Activated CD8-positive, alpha-beta memory T cell treated with anti-CD3 and anti-CD28 coated beads, Interleukin-2, amount 50 U/mL, for 48 hours (primary cell): ENCODE measurements at regions not wholly inside any gene's neighbourhood (a gene's known extent, or its start where the extent isn't known, plus 50 kb on each side); places are given as distances from the start of the nearest gene placed in this dataset.
"Not testable (repeated sequence)": the region's sequence is repeated elsewhere in the genome, so short reads cannot be mapped to it uniquely, and the experiment has no call there.

ENCODE experiments used
- DNase-seq: peaks from one replicate; pipeline ENCODE4 v3.0.0-alpha.2; 2020

DNA sequence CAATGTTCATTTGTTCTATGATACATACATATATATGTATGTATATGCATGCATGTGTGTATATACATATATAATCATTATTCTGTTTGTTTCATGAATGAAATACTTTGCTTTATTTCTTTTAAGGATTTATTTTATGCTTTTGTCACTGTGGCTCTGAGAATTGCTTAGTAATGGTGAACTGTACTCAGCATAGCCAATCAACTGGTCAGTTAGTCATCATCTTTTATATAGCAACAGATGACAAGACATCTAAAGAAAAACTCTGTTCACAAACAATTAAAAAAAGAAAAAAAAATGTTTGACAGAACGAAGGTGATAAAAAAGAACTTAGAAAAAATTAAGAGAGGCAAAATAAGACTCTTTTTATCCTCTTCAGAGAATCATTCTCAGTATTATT lies 1440.3 kb downstream of the PCDH9 start:
- no peak for DNase-seq

DNA sequence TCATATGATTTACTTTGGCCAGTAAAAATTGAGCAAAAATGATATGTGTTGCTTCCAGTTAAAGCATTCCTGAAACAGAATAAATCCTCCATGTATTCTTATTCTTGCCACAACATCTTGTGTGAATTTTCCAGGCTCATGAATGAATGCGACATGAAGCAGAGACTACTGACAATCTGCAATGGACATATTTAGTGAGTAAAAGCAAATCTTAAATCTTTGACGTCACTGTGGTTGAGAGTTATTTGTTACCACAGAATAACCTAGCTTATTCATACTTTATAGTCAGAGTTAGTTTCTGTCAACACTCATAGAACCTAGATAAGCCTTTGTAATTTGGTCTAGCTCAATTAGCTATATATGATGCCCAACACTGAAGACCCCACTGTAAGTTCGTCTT lies 1443.1 kb downstream of the PCDH9 start:
- DNase-seq: no peak

DNA sequence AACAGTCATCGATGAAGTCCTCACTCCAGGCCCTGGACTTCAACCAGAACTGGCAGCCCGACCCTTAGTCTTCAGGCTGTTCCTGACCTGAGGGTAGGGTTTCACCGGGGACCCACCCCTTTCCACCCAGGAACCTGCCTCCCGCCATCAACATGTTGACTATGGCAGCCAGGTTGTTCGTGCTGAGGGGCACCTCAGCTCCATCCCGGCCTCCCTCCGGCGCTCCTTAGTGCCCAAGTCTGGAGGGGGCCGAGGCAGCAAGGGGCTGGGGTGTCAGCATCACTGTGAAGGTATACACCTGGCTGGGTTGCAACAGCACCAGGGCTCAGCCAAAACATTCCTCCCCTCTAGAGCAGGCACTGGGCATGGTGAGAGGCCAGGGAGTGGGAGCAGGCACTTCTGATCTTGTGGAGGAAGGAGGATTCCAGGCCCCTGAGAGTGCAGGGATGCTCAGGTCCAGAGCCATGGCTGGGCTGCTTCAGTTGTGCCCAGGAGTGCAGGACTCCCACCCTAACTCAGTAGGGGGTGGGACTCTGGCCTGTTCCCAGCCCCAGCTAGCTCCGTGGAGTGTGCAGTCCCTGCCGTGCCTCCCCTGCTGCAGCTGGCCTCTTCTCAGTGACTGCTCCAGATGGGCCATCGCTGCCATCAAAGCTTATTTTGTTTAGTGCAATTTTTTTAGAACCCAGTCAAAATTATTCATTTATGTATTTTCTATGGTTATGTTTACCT lies 1445.9 kb downstream of the PCDH9 start:
- DNase-seq: no peak

DNA sequence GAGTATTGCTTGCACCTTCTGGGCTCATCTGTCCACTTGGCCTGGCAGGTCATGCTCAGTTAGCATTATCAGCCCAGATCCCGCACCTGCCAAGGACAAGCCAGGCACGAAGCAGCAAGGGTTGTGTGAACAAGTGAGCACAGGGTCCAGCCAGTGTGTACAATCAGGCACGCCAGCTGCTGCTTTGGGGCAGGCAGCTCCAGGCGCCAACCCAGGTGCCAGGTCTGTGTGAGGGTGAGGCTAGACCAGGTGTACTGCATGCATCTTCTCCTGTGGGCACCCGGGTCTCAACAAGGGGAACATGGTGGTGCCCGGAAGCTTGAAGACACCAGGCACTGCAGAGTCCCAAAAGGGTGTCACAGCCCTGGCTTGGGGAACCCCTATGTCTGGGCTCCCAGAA lies 1446.8 kb downstream of the PCDH9 start:
- DNase-seq: no peak

DNA sequence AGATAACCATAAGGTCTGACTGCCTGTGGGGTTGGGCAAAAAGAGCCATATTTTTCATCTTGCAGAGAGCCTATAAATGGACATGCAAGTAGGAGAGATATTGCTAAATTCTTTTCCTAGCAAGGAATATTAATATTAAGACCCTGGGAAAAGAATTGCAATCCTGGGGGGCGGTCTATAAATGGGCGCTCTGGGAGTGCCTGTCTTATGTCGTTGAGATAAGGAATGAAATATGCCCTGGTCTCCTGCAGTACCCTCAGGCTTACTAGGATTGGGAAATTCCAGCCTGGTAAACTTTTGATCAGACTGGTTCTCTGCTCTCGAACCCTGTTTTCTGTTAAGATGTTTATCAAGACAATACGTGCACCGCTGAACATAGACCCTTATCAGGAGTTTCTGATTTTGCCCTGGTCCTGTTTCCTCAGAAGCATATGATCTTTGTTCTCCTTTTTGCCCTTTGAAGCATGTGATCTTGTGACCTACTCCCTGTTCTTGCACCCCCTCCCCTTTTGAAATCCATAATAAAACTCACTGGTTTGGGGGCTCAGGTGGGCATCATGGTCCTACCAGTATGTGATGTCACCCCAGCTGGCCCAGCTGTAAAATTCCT lies 1458.3 kb downstream of the PCDH9 start:
- DNase-seq: not testable (repeated sequence)

DNA sequence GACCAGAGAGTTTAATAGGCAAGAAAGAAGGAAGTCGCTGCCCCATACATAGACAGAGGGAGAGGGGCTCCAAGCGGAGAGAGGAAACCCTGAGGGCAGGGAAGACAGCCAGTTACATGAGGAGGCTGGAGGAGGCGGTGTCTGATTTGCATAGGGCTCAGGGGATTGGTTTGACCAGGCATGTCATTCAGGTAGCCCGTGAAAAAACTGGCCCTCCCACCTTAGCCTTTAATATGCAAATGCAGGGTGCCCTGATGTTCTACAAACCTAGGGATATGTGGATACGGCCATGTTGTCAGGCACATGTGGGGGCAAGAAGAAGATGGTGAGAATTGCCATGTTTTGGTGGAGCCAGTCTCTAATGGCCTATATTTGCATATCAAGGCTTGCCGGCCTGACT lies 1461.6 kb downstream of the PCDH9 start:
- no peak for DNase-seq

DNA sequence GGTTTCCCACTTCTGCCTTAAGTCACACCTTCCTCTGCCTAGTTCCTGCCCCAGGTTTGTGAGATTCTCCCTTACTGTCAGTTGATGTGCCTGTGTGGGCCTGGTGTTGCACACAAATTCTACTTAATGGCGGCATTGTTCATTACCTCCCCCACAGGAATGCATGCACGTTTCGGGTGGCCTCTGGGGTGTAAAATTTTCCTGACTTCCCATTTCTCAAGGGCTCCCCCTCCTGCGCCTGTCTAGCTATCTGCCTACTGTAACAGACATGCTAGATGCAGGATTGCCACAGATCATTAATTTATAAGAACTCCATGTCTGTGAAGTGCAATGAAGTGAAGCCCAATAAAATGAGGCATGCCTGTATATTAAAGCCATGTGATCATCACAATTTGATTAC lies 1466.3 kb downstream of the PCDH9 start:
- no peak for DNase-seq

DNA sequence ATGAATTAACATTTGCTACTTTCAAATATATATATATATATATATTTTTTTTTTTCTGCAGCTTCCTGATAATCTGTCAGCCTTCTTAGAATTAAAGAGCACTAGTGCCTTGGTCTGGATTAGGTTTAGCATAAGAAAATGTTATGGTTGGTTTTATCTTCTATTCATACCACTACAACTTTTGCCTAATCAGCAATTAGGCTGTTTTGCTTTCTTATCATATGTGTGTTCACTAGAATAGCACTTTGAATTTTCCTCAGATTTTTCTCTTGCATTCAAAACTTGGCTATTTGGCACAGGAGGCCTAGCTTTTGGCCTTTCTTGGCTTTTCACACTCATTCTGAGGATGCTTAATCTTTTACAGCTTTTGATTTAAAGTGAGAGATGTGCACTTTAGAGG lies 1468.1 kb downstream of the PCDH9 start:
- DNase-seq: no peak

DNA sequence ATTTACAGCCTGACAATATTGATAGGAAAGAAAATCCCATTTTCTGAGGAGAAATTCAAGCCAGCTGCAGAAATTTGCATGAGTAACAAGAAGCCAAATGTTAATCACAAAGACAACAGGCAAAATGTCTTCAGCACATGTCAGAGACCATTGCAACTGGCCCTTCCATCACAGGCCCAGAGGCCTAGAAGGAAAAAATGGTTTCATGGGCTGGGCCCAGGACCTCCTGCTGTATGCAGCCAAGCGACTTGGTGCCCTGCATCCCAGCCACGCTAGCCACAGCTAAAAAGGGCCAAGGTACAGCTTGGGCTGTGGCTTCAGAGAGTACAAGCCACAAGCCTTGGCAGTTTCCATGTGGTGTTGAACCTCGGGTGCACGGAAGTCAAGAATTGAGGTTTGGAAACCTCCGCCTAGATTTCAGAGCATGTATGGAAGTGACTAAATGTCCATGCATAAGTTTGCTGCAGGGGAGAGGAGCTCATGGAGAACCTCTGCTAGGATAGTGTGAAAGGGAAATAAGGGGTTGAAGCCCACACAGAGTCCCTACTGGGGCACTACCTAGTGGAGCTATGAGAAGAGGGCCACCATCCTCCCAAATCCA lies 1474.0 kb downstream of the PCDH9 start:
- DNase-seq: no peak

DNA sequence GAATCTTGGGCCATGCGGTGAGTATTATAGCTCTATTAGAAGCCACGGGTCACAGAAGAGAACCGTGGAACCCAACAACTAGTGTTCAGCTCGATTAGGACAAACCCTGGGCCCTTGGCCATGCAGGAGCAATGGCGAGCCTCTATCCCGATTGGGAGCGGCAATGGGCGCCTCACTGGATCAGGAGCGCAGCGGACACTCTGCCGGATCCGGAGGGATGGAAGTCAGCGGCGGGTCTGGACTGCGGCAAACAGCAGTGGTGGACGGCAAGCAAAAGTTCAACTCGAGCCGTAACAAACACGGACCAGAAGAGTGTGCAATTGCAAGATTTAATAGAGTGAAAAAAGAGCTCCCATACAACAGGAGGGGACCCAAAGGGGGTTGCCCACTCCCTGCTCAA lies 1481.9 kb downstream of the PCDH9 start:
- no peak for DNase-seq

DNA sequence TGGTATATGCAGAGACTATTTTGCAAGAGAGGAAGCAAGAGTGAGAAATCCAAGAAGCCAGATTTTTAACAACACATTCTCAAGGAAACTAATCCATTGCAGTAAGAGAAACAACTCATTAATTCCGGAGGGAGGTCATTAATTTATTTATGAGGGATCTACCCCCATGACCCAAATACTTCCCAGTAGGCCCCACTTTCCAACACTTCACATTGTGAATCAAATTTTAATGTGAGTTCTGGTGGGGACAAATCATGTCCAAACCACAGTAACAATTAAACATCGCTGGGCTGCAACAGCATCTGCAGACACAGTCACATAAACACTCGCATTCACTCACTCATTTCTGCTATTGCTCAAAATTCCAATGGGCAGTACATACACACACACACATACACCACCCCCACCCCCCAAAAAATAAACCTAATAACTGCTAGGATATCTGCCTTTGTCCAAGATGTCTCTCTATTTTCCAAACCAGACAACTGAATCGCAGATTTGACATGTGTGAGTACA lies 1483.7 kb downstream of the PCDH9 start:
- DNase-seq: no peak

DNA sequence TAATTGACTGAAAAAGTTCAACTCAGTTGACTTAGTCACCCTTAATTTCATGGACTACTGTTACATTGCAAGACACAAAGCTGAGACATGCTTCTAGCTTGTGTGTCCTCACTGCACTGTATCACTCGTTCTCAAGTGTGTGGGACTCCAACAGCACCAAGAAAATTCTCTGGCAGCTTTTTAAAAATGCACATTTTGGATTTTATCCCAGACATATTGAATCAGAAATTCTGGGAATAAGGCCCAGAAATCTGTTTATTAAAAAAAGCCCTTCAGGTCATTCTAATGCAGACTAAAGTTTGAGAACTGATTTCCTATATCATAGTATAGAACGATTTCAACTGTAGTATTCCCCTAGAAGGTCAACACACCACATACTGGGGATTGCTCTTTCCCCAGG lies 1485.3 kb downstream of the PCDH9 start:
- no peak for DNase-seq

DNA sequence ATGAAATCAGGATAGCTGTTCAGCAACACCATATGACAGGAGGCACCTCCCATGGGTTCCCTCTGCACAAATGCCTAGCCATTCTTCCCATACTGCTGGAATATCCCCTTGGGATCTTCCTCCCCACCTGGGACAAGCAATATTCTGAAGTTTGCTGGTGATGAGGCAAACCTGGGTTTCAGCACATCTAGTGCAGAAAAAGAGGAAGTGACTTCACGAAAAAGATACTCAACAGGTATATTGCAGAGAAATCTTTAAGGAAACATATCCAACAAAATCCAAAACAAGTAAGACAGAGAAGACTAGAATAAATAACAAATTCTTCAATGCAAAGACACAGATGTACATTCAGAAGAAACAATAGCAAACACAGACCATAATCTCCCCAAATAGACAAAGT lies 1497.0 kb downstream of the PCDH9 start:
- no peak for DNase-seq

DNA sequence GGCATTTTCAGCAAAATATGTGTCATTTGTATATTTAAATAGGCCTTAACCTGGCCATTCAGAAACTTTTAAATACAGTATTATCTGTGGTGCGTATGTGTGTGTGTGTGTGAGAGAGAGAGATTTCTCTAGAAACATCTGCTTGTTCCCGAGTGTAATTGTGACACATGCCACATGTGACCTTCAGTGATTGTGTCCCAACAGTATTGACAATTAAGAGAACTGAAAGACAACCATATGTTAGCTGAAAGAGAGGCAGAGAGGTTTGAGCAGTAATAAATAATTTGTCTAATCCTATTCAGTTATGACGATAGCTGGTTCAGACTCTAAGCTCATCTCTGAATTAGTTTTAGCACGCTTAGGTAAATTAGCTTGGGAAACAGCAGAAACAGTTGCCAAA lies 1503.1 kb downstream of the PCDH9 start:
- DNase-seq: no peak

DNA sequence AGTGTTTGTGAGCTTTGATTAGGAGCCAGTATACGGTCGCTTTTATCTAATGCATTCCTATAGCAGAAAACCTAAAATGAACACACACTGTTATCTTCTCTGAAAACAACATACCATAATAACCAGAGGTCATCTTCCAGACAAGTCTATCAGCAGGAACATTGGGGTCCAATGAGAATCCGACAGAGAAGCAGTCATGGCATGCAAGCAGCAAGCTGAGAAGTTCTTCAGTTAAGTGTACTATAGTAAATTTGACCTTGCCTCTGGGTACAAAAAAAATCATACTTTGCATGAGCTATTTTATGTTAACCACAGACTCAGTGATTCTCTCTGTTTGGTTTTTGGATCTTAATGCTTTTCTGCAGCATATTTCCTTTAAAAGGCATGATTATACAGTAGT lies 1505.1 kb downstream of the PCDH9 start:
- DNase-seq: no peak

DNA sequence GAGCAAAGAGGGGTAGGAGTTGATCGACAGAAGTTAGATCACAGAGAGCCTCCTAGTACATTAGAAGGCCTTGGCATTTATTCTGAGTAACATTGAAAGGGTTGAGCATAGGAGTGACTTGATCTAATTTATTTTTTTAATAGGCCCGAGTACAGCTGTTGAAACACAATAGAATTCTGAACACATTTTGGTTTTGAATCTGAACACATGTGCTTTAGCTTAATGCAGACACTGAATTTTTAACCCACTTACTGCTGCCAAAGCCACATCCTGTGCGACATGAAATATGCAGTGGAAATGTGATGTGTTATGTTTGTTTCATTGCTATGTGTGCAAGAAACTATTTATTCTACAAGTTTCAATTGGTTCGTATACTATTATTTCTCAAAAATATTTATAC lies 1505.9 kb downstream of the PCDH9 start:
- DNase-seq: no peak

DNA sequence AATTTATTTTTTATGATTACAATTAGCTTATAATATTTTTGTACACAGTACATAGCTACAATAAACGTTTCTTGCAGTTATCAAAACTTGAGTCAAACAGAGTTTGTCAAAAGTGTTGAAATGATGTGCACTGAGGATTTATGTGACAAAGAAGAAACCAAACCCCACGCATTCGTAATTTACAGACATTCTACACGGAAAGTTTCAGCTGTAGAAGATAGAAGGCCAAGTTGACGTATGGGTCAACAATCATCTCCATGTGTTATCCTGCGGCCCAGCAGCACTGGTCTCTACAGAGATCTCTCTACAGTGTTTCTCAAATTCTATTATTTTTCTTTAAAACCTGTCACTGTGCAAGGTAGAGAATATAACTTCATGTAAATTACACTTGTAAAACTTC lies 1507.6 kb downstream of the PCDH9 start:
- DNase-seq: no peak

DNA sequence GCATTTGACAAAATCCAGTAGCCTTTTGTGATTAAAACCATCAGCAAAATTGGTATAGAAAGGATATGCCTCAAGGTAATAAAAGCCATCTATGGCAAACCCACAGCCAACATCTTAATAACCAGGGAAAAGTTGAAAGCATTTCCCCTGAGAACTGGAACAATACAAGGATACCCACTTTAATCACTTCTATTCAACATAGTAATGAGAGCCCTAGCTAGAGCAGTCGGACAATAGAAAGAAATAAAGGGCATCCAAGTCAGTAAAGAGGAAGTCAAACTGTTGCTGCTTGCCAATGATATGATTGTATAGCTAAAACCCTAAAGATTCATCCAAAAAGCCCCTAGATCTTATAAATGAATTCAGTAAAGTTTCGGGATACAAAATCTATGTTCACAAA lies 1510.3 kb downstream of the PCDH9 start:
- no peak for DNase-seq

DNA sequence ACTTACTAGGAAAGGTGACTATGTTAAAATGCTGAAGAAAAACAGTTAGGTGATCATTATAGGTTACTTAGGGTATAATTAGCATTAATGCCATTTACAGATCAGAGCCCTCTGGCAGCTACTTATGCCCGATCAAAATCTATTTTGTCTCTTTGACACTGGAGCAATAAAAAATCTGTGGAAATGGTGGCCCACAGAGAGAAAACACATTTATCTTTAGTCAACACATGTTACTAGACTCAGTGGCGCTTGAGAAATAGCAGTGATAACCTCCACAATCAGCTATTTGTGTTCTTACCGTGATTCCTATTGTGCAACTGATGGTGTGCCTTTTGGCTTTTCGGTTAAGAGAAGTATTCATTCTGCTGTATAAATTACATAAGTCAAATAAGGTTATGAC lies 1519.6 kb downstream of the PCDH9 start:
- no peak for DNase-seq

DNA sequence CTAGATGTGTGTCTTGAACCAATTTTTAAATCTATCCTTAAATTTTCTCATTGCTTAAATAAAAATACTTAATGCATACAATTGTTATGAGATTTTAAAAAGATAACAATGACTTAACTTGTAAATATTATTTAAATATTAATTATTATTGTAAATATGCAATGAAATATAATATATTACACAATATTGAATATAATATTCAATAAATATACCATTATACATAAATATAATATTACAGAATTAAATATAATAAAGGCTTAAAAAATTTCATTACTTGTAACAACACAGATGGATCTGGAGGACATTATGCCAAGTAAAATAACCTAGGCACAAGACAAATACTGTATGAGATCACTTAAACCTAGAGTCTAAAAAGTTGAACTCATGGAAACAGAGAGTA lies 1532.3 kb downstream of the PCDH9 start:
- DNase-seq: no peak

DNA sequence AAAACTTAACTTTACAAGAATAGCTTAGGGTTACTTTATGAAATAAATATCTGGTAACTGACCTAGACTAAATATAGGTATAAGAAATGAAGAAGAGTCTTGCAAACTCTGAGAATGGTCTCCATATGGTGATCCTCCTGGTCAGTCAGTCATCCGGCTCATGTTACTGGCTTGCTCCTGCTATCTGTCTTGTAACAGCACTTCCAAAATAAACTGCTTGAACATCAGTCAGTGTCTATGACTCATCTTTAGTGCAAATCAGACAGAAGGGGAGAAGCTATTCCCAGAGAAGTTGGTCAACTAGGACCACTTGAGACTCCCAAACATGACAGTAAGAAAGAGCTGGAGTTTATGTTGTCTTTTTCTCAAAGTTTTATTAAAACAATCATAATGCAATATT lies 1550.9 kb downstream of the PCDH9 start:
- no peak for DNase-seq

DNA sequence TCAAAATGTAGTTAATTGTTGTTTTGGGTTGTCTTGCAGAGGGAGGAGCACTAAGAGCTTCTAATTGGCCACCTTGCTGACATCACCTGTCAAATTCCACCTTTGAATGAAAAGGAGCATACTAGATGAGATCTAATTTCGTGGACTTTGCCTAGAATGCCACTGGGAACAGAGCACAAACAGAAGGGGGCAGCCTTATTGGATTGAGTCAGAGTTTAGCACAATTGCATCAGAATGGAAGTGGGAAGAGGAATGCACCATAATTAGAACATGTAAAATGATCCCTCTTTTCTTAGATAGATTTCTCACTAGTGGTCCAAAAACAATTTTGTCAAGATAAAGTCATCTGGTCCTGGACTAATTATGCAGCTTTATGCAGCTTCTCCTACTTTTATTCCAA lies 1552.2 kb downstream of the PCDH9 start:
- no peak for DNase-seq

DNA sequence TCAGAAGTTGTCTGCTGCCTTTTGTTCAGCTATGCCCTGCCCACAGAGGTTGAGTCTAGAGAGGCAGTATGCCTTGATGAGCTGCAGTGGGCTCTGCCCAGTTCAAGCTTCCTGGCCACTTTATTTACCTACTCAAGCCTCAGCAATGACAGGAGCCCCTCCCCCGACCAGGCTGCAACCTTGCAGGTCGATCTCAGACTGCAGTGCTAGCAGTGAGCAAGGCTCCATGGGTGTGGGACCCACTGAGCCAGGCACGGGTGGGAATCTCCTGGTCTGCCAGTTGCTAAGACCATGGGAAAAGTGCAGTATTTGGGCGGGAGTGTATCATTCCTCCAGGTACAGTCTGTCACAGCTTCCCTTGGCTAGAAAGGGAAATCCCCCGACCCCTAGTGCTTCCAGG lies 1554.8 kb downstream of the PCDH9 start:
- DNase-seq: not testable (repeated sequence)

DNA sequence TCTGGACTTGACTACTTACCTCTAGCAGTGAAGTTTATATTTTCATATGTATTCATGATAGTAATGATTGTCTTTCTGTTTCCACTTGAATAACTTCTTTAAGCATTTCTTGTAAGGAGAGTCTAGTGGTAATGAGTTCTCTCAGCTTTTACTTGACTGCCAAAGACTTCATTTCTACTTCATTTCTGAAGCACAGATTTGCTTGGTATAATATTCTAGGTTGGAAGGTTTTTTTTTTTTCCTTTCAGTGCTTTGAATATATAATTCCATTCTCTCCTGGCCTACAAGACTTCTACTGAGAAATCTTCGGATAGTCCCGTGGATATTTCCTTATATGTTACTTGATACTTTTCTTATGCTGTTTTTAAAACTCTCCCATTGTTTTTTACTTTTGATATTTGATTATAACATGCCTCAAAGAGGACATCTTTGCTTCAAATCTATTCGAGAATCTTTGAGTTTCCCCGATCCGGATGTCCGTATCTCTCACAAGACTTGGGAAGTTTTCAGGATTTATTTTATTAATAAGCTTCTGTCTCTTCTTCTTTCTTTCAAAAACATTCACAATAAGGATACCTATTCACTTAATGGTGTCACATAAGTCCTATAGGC lies 1560.0 kb downstream of the PCDH9 start:
- DNase-seq: no peak
